ENCODE measurements at regions not wholly inside any gene's neighbourhood (a gene's known extent, or its start where the extent isn't known, plus 50 kb on each side); places are given as distances from the start of the nearest gene placed in this dataset.

- TF ChIP-seq POLR2AphosphoS5 (IDR thresholded peaks at IDR 0.05) (no peak), CTCF (IDR thresholded peaks at IDR 0.05) (no peak), POLR2A (IDR thresholded peaks at IDR 0.05) (no peak)
- Histone ChIP-seq H3K36me3 (no peaks in the 10 kb centered on the region), H3K4me3 (no peak overlapping the region), H3K4me1 (replicated peaks) (no peaks in the 10 kb centered on the region), H3K9me3 (no peaks in the 10 kb centered on the region), H3K27ac (no peak overlapping the region), H3K27me3 (replicated peaks; ENCODE audit: insufficient read depth) (no peaks in the 10 kb centered on the region)
- DNase-seq (ENCODE audit: low spot score): no peak
- intact Hi-C loops (cut with DNase I): no loop called here
Measured at GRCh38 chr11:109972939-109973338, 120.3 kb upstream of the ZC3H12C start.

- no peaks in the 10 kb centered on the region for H3K4me1 ChIP-seq (replicated peaks)
- H3K4me3 ChIP-seq: no peak overlapping the region
- H3K36me3 ChIP-seq: no peaks in the 10 kb centered on the region
- H3K27ac ChIP-seq: no peak overlapping the region
- 84% methylated on average over 5 of the region's 5 CpGs for WGBS
- DNase-seq (ENCODE audit: low spot score): no peak
- no peaks in the 10 kb centered on the region for H3K9me3 ChIP-seq
- intact Hi-C loops (cut with DNase I): no loop called here
- TF ChIP-seq CTCF (IDR thresholded peaks at IDR 0.05) (no peak), POLR2A (IDR thresholded peaks at IDR 0.05) (no peak), POLR2AphosphoS5 (IDR thresholded peaks at IDR 0.05) (no peak)
- no peaks in the 10 kb centered on the region for H3K27me3 ChIP-seq (replicated peaks; ENCODE audit: insufficient read depth)
Measured at GRCh38 chr11:109973486-109973885, 119.7 kb upstream of the ZC3H12C start.

- no peak overlapping the region for H3K27ac ChIP-seq
- H3K4me3 ChIP-seq: no peak overlapping the region
- TF ChIP-seq POLR2AphosphoS5 (IDR thresholded peaks at IDR 0.05) (no peak), POLR2A (IDR thresholded peaks at IDR 0.05) (no peak), CTCF (IDR thresholded peaks at IDR 0.05) (no peak)
- H3K4me1 ChIP-seq (replicated peaks): no peaks in the 10 kb centered on the region
- H3K36me3 ChIP-seq: no peaks in the 10 kb centered on the region
- H3K27me3 ChIP-seq (replicated peaks; ENCODE audit: insufficient read depth): no peaks in the 10 kb centered on the region
- DNase-seq (ENCODE audit: low spot score): no peak
- WGBS: 81% methylated on average over 3 of the region's 3 CpGs
- intact Hi-C loops (cut with DNase I): no loop called here
- H3K9me3 ChIP-seq: no peaks in the 10 kb centered on the region
Measured at GRCh38 chr11:109974523-109974922, 118.7 kb upstream of the ZC3H12C start.

- no peaks in the 10 kb centered on the region for H3K9me3 ChIP-seq
- H3K4me1 ChIP-seq (replicated peaks): no peaks in the 10 kb centered on the region
- H3K27ac ChIP-seq: no peak overlapping the region
- no peaks in the 10 kb centered on the region for H3K27me3 ChIP-seq (replicated peaks; ENCODE audit: insufficient read depth)
- TF ChIP-seq POLR2A (IDR thresholded peaks at IDR 0.05) (no peak), CTCF (IDR thresholded peaks at IDR 0.05) (no peak), POLR2AphosphoS5 (IDR thresholded peaks at IDR 0.05) (no peak)
- H3K36me3 ChIP-seq: no peaks in the 10 kb centered on the region
- H3K4me3 ChIP-seq: no peak overlapping the region
- WGBS: 65% methylated on average over 2 of the region's 2 CpGs
- intact Hi-C loops (cut with DNase I): no loop called here
- no peak for DNase-seq (ENCODE audit: low spot score)
Measured at GRCh38 chr11:109978895-109979294, 114.3 kb upstream of the ZC3H12C start.

- intact Hi-C loops (cut with DNase I): no loop called here
- no peak overlapping the region for H3K27ac ChIP-seq
Measured at GRCh38 chr11:109981031-109981636, 112.1 kb upstream of the ZC3H12C start.

More at GRCh38 chr11:109981031-109981636, 112.1 kb upstream of the ZC3H12C start:
- TF ChIP-seq POLR2AphosphoS5 (IDR thresholded peaks at IDR 0.05): no peak
- TF ChIP-seq POLR2A (IDR thresholded peaks at IDR 0.05): no peak
- no peak for TF ChIP-seq CTCF (IDR thresholded peaks at IDR 0.05)
- WGBS: 70% methylated on average over 1 of the region's 1 CpG
- Histone ChIP-seq H3K4me1 (replicated peaks) (no peaks in the 10 kb centered on the region), H3K4me3 (no peak overlapping the region), H3K9me3 (no peaks in the 10 kb centered on the region), H3K36me3 (no peaks in the 10 kb centered on the region), H3K27me3 (replicated peaks; ENCODE audit: insufficient read depth) (no peaks in the 10 kb centered on the region)
- no peak for DNase-seq (ENCODE audit: low spot score)

Measured in prostate gland (tissue), 2 donors.